PFSK-1 (cell line): ENCODE measurements at regions not wholly inside any gene's neighbourhood (a gene's known extent, or its start where the extent isn't known, plus 50 kb on each side); places are given as distances from the start of the nearest gene placed in this dataset.

Source experiments
- POLR2AphosphoS5 ChIP-seq: IDR thresholded peaks from 2 replicates; pipeline ENCODE4 v1.6.1; 2012; ENCODE audit warnings: low read depth, mild to moderate bottlenecking, control low read depth, low read length, moderate library complexity
- SIN3A ChIP-seq: IDR thresholded peaks from 2 replicates; pipeline ENCODE4 v1.6.1; 2012; ENCODE audit warnings: mild to moderate bottlenecking, low read length, moderate library complexity, borderline replicate concordance; ENCODE audit not compliant: insufficient read depth
- TAF1 ChIP-seq: IDR thresholded peaks from 2 replicates; pipeline ENCODE4 v1.6.1; 2012; ENCODE audit warnings: low read length, control low read depth, borderline replicate concordance; ENCODE audit not compliant: insufficient read depth
- TF ChIP-seq, protein P1 (sequence below), 2 experiments: IDR thresholded peaks; 2 replicates each; pipeline versions ENCODE4 v1.6.1 to v1.8.0; 2011 to 2012; ENCODE audit warnings: low read depth in 2 of 2, low read length in 2 of 2, control low read depth in 1 of 2, inconsistent platforms in 1 of 2, mild to moderate bottlenecking in 1 of 2, moderate library complexity in 1 of 2; ENCODE audit not compliant: insufficient read depth in 1 of 2

- no peak for TF ChIP-seq TAF1
- no peak for TF ChIP-seq SIN3A
- TF ChIP-seq, protein P1, sequence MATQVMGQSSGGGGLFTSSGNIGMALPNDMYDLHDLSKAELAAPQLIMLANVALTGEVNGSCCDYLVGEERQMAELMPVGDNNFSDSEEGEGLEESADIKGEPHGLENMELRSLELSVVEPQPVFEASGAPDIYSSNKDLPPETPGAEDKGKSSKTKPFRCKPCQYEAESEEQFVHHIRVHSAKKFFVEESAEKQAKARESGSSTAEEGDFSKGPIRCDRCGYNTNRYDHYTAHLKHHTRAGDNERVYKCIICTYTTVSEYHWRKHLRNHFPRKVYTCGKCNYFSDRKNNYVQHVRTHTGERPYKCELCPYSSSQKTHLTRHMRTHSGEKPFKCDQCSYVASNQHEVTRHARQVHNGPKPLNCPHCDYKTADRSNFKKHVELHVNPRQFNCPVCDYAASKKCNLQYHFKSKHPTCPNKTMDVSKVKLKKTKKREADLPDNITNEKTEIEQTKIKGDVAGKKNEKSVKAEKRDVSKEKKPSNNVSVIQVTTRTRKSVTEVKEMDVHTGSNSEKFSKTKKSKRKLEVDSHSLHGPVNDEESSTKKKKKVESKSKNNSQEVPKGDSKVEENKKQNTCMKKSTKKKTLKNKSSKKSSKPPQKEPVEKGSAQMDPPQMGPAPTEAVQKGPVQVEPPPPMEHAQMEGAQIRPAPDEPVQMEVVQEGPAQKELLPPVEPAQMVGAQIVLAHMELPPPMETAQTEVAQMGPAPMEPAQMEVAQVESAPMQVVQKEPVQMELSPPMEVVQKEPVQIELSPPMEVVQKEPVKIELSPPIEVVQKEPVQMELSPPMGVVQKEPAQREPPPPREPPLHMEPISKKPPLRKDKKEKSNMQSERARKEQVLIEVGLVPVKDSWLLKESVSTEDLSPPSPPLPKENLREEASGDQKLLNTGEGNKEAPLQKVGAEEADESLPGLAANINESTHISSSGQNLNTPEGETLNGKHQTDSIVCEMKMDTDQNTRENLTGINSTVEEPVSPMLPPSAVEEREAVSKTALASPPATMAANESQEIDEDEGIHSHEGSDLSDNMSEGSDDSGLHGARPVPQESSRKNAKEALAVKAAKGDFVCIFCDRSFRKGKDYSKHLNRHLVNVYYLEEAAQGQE (IDR thresholded peaks at IDR 0.05; ENCODE audit: insufficient read depth in 1 of 2, low read depth in 2 of 2, low read length in 2 of 2) = no peak
- TF ChIP-seq POLR2AphosphoS5 = no peak
Measured at GRCh38 chr6:141618180-141618581, 514.5 kb upstream of the GJE1 start.
